Caki2 (cell line): ENCODE measurements at regions not wholly inside any gene's neighbourhood (a gene's known extent, or its start where the extent isn't known, plus 50 kb on each side); places are given as distances from the start of the nearest gene placed in this dataset.

Experiments used
- DNase-seq: peaks from one replicate; pipeline ENCODE4 v3.0.0-alpha.2; 2015; ENCODE audit warnings: low read depth
- in situ Hi-C: cut with HindIII; loops from 2 replicates; pipeline ENCODE4 v1.10.0; 2016; ENCODE audit warnings: low sequenced_read_pairs, low pct_unique_long_range_greater_than_20kb, mixed read lengths

DNA sequence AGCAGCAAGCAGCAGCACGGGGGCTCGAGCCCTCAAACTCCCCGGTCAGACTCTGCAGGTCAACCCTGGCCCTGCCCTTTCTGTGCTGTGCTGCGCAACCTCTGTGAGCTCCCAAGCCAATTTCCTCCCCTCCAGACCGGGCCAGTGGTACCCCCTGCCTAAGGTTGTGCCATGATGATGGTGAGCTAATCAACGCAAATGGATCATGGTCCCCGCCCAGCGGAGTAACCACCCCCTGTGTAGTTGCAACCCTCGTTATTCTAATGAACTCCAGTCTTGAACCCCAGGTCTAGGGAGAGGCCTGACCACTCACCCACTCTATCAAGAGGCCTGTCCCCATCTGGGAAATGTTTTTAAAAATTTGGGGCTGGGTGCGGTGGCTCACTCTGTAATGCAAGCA is 201.8 kb upstream of the FOXF1 start:
- in situ Hi-C loops: no loop called here
- no peak for DNase-seq

DNA sequence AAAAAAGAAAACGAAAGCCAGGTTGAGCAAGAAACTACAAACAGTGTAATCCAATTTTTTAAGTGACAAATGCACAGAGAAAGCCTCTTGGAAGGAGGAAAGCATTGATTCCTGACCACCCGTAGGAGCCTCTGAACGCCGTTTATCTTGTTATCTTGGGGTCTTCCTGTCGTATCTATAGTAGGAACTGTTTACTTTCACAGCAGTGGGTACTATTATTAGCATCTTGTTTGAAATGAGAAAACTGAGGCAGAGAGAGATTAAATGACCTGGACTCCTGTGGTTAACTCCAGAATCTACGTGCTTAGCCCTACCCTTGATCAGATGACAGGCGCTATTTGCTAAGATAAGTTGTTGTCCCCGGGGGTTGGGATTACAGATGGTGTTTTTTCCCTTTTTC is 196.7 kb upstream of the FOXF1 start:
- DNase-seq: no peak
- in situ Hi-C loops: no loop called here

DNA sequence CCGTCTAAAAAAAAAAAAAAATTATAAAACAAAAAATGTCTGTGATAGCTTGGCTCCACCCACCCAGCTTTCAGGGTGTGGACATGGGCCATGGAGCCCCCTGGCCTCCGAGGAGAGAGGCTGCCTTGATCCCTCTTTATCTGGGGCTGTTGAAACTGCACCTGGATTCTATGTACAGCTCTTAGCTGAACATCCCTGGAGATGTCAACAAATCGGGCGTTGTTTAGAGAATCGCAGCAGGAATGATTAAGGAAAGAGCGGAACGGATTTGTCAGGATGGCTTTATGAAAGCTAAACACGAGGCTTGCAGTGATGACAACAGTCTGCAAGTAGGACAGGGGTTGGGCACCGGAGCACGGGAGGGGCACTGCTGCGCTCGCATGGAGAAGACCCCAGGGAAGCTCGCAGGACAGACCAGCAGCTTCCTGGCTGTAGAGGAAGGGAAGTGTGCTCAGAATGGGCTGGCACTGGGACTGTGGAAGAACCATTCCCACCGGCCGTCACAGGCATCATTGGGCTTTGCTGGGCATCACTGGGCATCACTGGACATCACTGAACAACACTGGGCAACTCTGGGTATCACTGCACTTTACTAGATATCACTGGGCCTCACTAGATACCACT is 195.8 kb upstream of the FOXF1 start:
- no peak for DNase-seq
- in situ Hi-C loops: no loop called here

DNA sequence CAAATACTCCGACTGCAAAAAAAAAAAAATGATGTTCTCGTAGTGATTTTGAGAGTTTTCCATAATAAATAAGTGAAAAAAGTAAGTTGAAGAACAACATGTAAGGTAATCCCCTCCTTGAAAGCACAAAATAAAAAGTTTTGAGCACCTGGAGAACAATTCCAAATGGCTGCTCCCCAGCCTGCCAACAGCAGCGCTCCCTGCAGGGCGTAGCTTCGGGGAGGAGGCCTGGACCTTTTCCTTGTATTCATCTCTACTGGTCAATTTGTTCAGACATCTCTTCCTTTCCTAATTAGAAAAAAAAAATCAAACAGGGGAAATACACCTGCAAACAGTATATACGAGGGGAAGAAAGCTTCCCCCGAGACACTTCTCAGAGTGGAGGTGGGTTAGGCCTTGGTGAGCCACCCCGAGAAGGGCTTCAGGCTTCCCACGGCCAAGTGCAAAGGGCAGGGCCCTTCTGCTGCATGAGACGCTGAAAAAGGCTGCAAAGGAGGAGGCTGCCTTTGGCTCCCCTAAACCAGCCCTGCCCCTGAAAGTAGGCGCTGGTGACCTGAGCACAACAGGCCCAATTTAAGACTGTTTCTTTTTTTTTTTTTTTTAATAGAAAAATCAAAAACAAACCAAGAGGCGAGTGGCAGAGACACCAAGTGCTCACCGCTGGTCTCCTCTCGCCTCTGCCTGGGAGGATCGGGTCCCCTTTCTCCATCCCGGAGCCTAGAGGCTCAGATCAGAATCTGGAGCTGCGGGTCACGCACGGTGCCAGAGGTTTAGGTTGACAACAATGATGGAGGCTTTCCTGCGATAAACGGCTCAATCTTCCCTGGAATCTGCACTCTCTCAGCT is 193.1 kb upstream of the FOXF1 start:
- DNase-seq: no peak
- in situ Hi-C loops: no loop called here

DNA sequence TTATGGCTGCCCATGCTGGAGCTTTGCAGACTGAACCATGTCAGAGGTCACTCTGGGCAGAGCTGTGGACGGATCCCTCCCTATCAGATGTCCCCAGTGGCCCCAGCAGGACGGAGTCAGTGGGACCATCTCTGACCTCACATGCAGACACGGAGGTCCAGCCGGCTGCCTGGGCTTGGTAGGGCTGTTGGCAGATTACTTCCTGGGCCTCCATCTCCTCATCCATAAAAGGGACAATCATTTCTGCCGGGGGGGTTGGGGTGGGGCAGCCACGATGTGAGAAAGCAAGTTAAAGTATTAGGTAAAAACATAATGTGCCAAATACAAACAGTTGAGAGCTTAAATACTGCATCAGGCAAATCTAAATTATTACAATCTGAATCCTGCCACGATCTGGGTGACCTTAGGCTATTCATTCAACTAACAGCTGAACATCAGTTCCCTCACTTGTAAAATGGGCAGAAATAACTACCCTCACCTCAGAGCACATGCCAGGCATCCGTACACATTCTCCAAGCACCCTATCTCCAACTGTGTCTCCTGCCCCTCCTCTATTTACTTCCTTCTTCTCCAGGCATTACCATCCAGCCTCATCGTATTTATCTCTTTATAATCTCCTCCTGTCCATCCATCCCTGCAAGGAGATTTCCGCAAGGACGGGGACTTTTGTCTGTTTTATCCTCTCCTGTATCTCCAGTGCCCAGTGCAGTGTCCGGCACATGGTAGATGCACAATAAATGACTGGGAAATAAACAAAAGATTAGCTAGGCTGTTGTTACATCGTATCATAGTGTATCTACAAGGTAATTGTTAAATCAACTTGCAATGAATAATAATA is 192.3 kb upstream of the FOXF1 start:
- in situ Hi-C loops: no loop called here
- DNase-seq: no peak

DNA sequence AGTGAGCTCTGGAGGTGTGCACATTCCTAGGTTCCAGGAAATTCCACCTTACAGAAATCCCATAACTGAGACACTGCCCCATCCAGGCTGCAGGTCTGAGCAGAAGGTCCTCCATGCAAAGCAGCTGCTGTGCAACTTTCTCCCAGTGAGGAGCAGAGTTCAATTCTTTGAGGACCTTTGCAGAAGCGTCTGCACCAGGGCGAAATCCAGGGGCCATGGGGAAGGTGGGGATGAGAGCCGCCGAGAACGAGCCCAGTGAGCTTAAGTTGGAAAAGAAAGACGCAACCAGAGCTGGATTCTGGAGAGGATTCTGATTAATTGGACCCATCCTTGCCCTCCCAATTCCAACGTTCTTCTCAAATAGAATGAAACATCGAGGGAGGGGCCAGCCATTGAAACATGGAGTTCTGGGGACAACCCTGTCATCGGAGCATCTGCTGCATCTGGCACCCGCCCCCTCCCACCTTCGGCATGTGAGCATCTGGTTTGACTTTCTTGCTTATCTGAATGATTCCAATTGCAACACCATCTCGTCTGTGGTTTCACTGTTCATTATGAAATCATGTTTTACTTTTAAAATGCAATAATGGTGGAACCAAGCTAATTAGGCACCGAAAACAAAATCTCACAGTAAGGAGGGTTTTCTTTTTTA is 190.6 kb upstream of the FOXF1 start:
- DNase-seq: no peak
- in situ Hi-C loops: no loop called here

DNA sequence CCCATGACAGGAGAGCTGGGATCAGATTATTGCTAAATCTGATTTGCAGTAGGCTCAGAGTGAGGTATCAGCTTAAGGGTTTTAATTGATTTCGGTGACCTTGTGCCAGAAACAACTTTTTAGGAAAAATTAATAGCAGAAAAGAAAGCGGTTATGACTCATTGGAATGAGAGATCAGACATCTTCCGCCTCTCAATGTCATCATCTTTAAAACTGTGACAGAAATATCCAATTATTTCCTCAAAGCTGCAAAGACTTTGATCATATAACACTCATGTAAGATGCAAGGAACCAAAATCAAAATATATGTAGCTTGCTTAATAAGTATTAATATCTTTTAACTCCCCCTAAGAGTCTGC is 190.1 kb upstream of the FOXF1 start:
- in situ Hi-C loops: no loop called here
- DNase-seq: no peak

DNA sequence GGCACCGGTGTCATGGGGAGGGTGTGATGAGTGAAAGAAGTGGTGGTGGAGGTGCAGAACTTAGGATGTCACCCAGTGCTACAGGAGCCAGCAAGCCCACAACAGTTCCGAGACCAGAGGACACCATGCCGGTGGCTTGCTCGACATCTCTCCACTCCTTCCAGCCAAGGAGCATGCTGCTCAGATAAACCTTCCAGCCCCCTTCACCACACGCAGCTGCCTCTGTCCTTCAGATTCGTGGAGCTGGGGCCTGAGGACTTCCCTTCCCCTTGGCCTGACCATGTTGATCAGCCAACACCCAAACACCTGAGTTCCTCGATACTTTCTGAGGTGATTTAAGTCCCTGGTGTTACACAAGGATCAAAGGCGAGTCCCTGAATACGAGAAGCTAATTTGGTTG is 188.8 kb upstream of the FOXF1 start:
- no peak for DNase-seq
- in situ Hi-C loops: no loop called here

DNA sequence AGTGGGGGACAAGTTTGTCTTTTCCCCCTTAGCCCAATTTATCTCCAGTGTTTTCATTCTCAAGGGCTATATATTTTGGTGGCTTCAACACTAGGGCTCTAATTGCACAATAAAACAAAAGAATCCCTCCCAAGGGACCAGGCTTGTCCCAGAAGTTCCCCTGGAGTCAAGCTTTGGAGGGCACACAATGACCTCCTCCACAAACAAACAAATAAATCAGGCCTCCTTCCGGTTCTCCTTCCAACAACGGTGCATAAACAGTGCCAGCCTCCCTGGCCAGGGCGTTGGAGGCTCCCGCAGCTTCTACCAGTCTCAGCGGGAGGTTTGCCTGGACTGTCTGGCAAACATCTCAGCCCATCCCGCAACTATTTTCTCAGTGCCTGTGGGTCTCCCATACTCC is 188.0 kb upstream of the FOXF1 start:
- no peak for DNase-seq
- in situ Hi-C loops: no loop called here

- in situ Hi-C loops: no loop called here
These were observed 187.5 kb upstream of the FOXF1 start for GRCh38 chr16:86322806-86323205.

GRCh38 chr16:86324320-86324719 is 186.0 kb upstream of the FOXF1 start:
- in situ Hi-C loops: no loop called here
- no peak for DNase-seq

More at GRCh38 chr16:86322806-86323205, 187.5 kb upstream of the FOXF1 start:
- no peak for DNase-seq

DNA sequence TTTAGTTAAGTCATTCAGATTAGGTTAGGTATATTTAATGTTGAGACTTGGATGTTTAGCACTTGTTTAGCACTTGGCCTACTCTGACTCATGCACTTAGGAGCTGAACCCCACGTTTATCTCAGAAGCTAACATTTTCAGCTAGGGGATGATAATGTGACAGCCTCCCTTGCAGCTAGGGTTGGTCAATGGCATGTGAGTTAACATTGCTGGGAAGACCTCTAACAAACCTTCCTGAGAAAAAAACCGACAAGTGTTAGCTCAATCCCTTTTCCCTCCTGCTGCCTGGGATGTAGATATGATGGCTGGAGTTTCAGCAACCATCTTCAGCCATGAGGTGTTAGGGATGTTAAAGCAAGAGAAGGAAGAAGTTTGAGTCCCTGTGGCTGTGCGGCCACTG is 185.0 kb upstream of the FOXF1 start:
- in situ Hi-C loops: no loop called here
- no peak for DNase-seq

- DNase-seq: no peak
- in situ Hi-C loops: no loop called here
These were observed 184.4 kb upstream of the FOXF1 start for GRCh38 chr16:86325895-86326294.

- in situ Hi-C loops: no loop called here
- DNase-seq: no peak
These were observed 183.0 kb upstream of the FOXF1 start for GRCh38 chr16:86327321-86327720.

DNA sequence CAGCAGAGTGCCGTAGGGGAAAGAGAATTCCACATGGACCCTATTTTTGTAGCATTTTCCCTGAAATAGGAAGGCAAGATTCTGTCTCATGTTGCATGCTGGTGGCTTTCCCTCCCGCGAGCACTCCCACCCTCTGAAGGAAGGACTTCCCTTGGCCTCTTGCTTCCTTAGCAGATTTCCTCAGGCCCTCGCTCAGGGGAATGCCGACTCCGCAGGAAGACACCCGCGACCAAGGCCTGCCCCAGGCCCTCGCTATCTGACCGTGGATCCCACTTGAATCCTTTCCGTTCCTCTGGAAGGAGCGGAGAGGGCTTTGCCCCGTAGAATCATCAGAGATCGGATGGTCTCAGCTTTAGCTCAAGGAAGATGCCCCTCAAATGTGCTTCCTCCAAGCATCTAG is 179.4 kb upstream of the FOXF1 start:
- in situ Hi-C loops: no loop called here

DNA sequence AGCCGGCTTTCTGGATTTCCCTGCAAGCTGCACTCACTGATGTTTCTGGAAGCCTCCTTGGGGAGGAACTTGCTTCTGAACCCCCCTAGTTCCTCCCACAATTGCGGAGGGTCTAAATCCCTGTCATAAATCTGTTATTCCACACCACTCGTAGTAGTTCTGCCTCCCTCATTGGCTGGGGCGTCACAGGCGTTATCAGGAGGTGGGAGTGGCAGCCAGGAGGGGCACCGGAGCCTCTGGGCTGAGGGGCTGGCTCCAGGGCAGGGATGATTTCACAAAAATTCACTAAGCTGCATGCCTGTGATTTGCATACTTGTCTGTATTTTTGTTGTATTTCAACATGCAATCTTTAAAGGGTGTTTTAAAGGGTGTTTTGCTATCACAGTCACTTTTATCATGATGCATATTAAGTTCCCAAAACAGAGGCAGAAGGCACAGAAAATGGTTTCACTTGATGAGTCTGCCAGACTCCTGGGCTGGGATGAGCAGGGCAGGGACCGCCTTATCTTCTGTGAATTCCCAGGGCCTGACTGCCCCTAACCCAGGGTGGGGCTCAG is 176.2 kb upstream of the FOXF1 start:
- in situ Hi-C loops: no loop called here
- no peak for DNase-seq

More for the DNA sequence above, 179.4 kb upstream of the FOXF1 start:
- DNase-seq: no peak

DNA sequence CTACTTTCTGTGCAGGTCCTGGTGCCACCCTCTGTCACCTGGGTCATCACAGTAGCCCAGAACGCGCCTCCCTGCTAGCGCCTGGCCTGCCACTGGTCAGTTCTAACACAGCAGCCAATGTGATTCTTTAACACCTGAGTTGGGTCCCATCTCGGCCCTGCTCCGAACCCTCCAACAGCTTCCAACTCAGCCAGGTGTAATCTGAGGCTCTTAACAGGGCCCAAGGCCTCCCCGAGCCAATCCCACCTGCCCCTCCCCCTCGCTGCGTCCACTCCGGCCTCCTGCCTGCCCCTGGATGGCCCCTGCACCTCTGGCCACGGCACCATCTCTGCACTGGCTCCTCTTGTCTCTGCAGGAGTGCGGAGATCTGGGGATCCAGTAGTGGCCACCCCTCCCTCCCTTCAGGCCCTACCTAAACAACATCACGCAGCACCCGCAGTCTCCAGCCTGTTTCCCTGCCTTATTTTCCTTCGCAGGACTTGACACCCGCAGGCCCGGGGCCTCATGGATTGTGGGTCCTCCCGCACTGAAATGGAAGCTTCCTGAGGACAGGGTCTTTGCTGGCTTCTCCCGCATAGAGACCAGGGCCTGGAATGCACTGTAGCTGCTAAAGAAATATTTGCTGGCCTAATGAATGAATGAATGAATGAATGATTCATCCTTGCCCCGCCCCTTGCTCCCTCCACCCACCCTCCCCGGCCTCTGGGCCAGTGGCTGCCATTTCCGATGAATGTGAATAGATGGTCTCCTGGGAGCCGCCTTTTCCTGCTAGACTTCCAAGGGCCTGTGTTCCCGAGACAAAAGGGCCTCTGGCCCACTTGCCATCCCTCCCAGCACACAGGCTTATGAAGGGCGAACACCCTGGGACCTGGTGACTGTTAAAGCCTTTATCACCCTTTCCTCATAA is 174.8 kb upstream of the FOXF1 start:
- in situ Hi-C loops: no loop called here

GRCh38 chr16:86337138-86337537 is 173.2 kb upstream of the FOXF1 start:
- in situ Hi-C loops: no loop called here
- no peak for DNase-seq

More for the DNA sequence above, 174.8 kb upstream of the FOXF1 start:
- DNase-seq: no peak
